Cardiac septum (tissue), 1 donor: ENCODE measurements at regions not wholly inside any gene's neighbourhood (a gene's known extent, or its start where the extent isn't known, plus 50 kb on each side); places are given as distances from the start of the nearest gene placed in this dataset.

ENCODE experiments used
- DNase-seq: peaks from one replicate; pipeline ENCODE4 v3.0.0-alpha.2; 2020; ENCODE audit warnings: low spot score
- intact Hi-C: fragments of 100-400 bp; cut with DNase I; formaldehyde crosslinking; loops from one replicate; pipeline ENCODE4 v1.14.0; 2022
- donor health status: DM: no; HTN: no; CAD: no.

GRCh38 chr3:150084128-150084527 lies 113.4 kb upstream of the PFN2 start:
- intact Hi-C loops: no loop called here
- no peak for DNase-seq

DNA sequence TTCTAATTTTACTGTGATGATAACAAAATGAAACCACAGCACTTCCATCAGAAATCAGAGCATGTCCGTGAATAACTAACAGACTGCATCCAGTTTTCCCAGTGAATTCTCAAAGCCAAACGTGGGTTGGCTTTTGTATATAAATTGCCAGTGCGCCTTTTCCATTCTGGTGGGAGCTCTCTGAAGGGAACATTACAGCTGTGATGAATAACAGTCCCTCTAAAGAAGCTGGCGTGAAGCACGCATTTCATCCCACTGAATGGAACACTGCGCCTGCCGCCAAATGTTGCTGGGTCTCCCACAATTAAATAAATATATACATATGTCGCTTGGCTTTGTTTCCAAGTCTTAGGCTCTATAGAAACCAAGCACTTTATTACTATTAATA lies 113.0 kb upstream of the PFN2 start:
- intact Hi-C loops: no loop called here
- DNase-seq: no peak

GRCh38 chr3:150082898-150083654 lies 112.4 kb upstream of the PFN2 start:
- no peak for DNase-seq
- intact Hi-C loops: no loop called here

- DNase-seq: no peak
- intact Hi-C loops: no loop called here
These were observed 110.4 kb upstream of the PFN2 start for GRCh38 chr3:150081084-150081483.

GRCh38 chr3:150080058-150080730 lies 109.5 kb upstream of the PFN2 start:
- intact Hi-C loops: no loop called here
- DNase-seq: no peak

GRCh38 chr3:150079029-150079739 lies 108.5 kb upstream of the PFN2 start:
- no peak for DNase-seq
- intact Hi-C loops: no loop called here

- no peak for DNase-seq
- intact Hi-C loops: no loop called here
These were observed 107.0 kb upstream of the PFN2 start for GRCh38 chr3:150077581-150078247.

DNA sequence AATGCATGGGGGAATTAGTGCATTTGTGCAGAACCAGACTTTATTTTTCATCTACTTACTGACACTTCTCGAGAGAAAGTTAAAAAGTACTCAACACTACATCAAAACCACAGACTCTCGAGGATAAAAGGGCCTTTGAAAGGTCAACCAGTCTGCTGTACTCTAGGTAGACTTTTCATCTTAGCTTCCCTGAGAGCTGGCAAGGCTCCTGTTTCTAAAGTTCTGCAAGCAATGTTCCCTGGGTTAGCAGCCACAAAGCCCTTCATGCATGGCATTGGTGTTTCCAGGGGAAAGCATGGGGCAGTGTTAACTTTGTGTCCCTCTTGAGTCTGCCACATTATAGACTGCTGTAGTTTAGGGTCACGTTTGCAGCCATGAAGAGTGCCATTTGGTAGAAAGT lies 106.4 kb upstream of the PFN2 start:
- intact Hi-C loops: no loop called here
- DNase-seq: no peak

- DNase-seq: no peak
- intact Hi-C loops: no loop called here
These were observed 105.7 kb upstream of the PFN2 start for GRCh38 chr3:150076443-150076842.

GRCh38 chr3:150075417-150075865 lies 104.7 kb upstream of the PFN2 start:
- DNase-seq: no peak
- intact Hi-C loops: no loop called here

DNA sequence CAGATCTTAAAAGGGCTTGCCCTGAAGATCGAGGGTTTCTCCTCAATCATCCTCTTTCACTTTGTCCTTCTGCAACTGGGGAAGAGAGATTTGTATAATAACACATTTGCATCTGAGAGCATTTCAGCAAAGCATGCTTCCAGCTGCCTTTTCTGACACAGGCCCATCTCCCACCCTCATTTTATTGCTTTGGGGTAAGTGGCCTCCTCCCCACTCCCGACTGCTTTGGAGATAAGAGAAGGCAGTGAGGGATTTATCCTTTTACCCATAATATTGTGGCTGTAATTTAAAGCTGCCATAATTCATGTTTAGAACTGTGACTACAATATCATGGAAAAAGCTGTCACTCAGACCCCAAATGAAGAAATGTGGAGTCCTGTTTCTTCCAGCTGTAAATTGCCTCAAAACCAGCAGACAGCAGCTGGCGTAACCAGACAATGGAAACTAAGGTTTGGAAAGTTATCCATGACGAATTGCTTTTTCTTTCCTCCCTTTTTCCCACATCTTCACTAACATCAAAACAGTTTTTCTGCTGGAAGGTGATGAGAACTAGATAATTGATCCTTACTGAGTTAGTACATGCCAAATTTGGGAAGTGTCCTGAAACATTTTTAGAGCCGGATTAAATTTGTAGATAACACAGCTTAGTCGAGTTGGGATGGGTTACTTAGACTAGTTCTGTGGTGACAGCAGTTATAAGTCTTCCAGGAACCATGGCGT lies 104.2 kb upstream of the PFN2 start:
- intact Hi-C loops: no loop called here
- no peak for DNase-seq

DNA sequence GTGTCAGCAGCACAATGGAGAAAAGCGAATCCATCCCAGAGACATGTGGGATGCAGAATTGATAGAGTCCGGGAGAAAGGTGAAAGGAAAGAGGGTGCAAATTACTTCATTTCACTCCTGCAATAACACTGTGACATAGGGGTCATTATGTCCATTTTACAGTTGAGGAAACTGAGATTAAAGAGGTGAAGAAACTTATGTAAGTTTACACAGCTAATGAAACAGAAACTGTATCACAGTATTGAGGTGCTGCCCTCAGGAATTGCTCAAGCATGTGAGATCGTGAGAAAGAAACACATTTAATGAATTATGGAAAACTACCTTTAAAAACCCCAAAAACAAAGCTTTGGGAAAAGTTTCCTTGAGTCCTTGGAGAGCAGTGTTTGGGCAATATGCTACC lies 103.6 kb upstream of the PFN2 start:
- intact Hi-C loops: no loop called here
- DNase-seq: no peak

DNA sequence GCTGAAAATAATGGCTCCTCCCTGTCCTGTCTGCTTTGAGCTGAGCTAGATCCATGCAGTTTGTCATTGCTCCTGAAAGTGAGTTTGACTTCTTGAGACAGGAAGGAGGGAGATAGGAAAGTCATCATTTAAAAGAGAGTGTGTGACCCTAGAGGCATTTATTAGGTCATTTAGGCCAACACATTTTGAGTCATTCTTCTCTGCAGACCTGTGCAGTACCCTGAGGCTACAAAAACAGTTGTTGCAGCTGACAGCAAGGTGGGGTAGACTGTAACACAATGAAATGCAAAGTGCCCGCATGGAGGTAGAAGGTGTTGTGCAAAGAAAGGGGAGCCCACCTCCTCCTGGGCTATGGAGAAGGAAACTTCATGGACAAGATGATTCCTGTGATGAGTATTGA lies 102.8 kb upstream of the PFN2 start:
- intact Hi-C loops: no loop called here
- no peak for DNase-seq

DNA sequence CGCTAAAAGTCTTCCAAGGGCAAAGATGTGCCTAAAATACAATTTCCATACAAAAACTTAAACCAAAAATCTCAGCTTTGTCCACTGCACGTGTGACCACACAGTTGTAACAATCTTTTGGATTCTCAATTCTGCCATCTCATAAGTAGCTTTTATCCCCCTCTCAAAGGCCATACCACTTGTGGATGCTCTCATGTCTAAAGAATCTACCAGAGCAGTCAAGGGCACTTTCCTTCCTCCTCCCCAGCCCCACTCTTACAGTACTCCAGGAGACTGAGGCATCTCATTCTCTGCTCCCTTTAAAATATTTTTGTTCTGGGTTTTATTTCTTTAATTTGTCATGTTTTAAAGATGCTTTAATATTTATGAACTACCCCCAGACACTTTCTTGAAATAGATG lies 102.3 kb upstream of the PFN2 start:
- no peak for DNase-seq
- intact Hi-C loops: no loop called here

DNA sequence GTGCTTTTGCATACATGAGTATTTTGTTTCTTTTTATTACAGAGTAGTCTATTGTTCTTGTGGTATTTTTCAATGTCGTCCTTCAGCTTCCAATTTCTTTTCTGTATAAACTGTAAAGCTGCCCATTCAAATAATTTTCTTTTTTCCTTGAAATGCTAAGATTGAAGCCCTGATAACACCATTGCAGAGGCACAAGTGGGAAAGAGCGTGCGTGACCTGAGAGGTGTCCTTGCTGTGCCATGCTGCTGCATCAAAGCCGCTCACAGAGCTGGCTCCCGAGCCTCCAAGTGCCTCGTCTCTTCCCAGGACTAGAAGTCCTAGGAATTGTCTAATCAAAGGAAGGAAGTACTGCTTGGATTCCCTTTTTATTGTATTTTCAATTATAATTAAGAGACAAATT lies 101.9 kb upstream of the PFN2 start:
- no peak for DNase-seq
- intact Hi-C loops: no loop called here

GRCh38 chr3:150070271-150070670 lies 99.6 kb upstream of the PFN2 start:
- intact Hi-C loops: no loop called here
- DNase-seq: no peak

GRCh38 chr3:150069633-150070032 lies 98.9 kb upstream of the PFN2 start:
- no peak for DNase-seq
- intact Hi-C loops: no loop called here

- no peak for DNase-seq
- intact Hi-C loops: no loop called here
These were observed 98.4 kb upstream of the PFN2 start for GRCh38 chr3:150069154-150069527.

DNA sequence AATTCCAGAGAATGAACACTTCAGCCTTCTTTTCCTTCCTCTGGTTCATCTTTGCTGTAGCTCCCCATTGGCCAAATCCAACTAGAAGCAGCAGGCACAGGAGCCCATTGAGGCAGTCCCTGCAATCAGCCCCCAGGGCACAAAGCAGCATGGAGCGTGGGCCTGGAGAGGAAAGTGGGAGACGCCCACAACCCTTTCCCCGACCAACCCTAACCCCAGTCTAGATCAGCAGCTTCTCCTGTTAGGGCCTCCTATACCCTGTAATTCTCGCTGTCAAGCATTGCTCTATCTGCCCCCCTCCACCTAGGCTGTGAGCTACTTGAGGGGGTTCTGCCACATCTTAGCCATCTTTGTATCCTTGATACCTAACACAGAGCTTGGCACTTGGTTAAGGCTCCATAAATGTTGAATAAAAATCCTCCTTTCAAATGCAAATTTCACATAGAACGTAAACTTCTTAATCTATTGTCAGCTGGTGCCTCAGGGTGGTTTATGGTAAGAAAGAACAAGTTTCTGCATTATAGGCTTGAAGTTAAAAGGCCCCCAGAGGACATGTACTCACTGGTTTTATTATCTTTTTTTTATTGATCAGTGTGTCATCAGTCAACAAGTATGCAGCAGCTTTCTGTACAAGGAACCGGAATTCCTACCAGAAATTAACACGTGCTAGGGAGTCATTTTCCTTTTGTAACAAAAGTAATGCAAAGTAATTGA lies 97.9 kb upstream of the PFN2 start:
- no peak for DNase-seq
- intact Hi-C loops: no loop called here
